ENCODE measurements at regions not wholly inside any gene's neighbourhood (a gene's known extent, or its start where the extent isn't known, plus 50 kb on each side); places are given as distances from the start of the nearest gene placed in this dataset.

GRCh38 chr4:188266386-188266785 is 127.1 kb downstream of the TRIML1 start:
- H4K20me1 ChIP-seq (ENCODE audit: insufficient read depth, low read length) = no peaks in the 10 kb centered on the region
- no peaks in the 10 kb centered on the region for H3K36me3 ChIP-seq (replicated peaks; ENCODE audit: insufficient read depth, low read length)
- H3K4me3 ChIP-seq (ENCODE audit: low read length) = no peak overlapping the region
- no peak for DNase-seq
- H3K27me3 ChIP-seq (replicated peaks; ENCODE audit: insufficient read depth, low read length) = no peaks in the 10 kb centered on the region
- no peak overlapping the region for H3K9ac ChIP-seq (ENCODE audit: low read length)
- H3K9me3 ChIP-seq (replicated peaks; ENCODE audit: insufficient read depth, low read length) = no peaks in the 10 kb centered on the region
- H3K79me2 ChIP-seq (ENCODE audit: low read length) = no peaks in the 10 kb centered on the region
- no peak overlapping the region for H3K4me2 ChIP-seq (ENCODE audit: low read depth, low read length)
- no peak for TF ChIP-seq EZH2 (optimal IDR thresholded peaks at IDR 0.05; ENCODE audit: low read depth, low read length)
- no peak for TF ChIP-seq EZH2phosphoT487 (IDR thresholded peaks at IDR 0.05; ENCODE audit: low read length)
- no peak for TF ChIP-seq CTCF (IDR thresholded peaks at IDR 0.05; ENCODE audit: low read length)
- no peaks in the 10 kb centered on the region for H3F3A ChIP-seq (ENCODE audit: insufficient read depth, low read length)
- no peak overlapping the region for H2AFZ ChIP-seq (ENCODE audit: low read length)
- no peak overlapping the region for H3K27ac ChIP-seq (ENCODE audit: low read length)
- H3K9me2 ChIP-seq (replicated peaks; ENCODE audit: insufficient read depth, low read length) = no peaks in the 10 kb centered on the region
- no peaks in the 10 kb centered on the region for H3K4me1 ChIP-seq (ENCODE audit: low read length)

GRCh38 chr4:188268131-188268908 is 129.1 kb downstream of the TRIML1 start:
- H4K20me1 ChIP-seq (ENCODE audit: insufficient read depth, low read length) = no peaks in the 10 kb centered on the region
- H3K9me2 ChIP-seq (replicated peaks; ENCODE audit: insufficient read depth, low read length) = no peaks in the 10 kb centered on the region
- no peaks in the 10 kb centered on the region for H3K79me2 ChIP-seq (ENCODE audit: low read length)
- DNase-seq = no peak
- H3K27me3 ChIP-seq (replicated peaks; ENCODE audit: insufficient read depth, low read length) = no peaks in the 10 kb centered on the region
- H3K36me3 ChIP-seq (replicated peaks; ENCODE audit: insufficient read depth, low read length) = no peaks in the 10 kb centered on the region
- no peak overlapping the region for H3K4me3 ChIP-seq (ENCODE audit: low read length)
- H2AFZ ChIP-seq (ENCODE audit: low read length) = no peak overlapping the region
- no peak overlapping the region for H3K4me2 ChIP-seq (ENCODE audit: low read depth, low read length)
- H3K4me1 ChIP-seq (ENCODE audit: low read length) = no peaks in the 10 kb centered on the region
- H3K27ac ChIP-seq (ENCODE audit: low read length) = no peak overlapping the region
- TF ChIP-seq EZH2 (optimal IDR thresholded peaks at IDR 0.05; ENCODE audit: low read depth, low read length) = no peak
- no peak for TF ChIP-seq EZH2phosphoT487 (IDR thresholded peaks at IDR 0.05; ENCODE audit: low read length)
- no peak for TF ChIP-seq CTCF (IDR thresholded peaks at IDR 0.05; ENCODE audit: low read length)
- no peaks in the 10 kb centered on the region for H3F3A ChIP-seq (ENCODE audit: insufficient read depth, low read length)
- H3K9ac ChIP-seq (ENCODE audit: low read length) = no peak overlapping the region
- H3K9me3 ChIP-seq (replicated peaks; ENCODE audit: insufficient read depth, low read length) = no peaks in the 10 kb centered on the region

GRCh38 chr4:188270273-188271069 is 131.2 kb downstream of the TRIML1 start:
- Histone ChIP-seq H3K27me3 (replicated peaks; ENCODE audit: insufficient read depth, low read length) (no peaks in the 10 kb centered on the region), H3F3A (ENCODE audit: insufficient read depth, low read length) (no peaks in the 10 kb centered on the region), H3K79me2 (ENCODE audit: low read length) (no peaks in the 10 kb centered on the region), H2AFZ (ENCODE audit: low read length) (no peak overlapping the region), H3K4me2 (ENCODE audit: low read depth, low read length) (no peak overlapping the region), H3K9ac (ENCODE audit: low read length) (no peak overlapping the region), H3K36me3 (replicated peaks; ENCODE audit: insufficient read depth, low read length) (no peaks in the 10 kb centered on the region), H3K4me3 (ENCODE audit: low read length) (no peak overlapping the region), H3K27ac (ENCODE audit: low read length) (no peak overlapping the region), H3K4me1 (ENCODE audit: low read length) (no peaks in the 10 kb centered on the region), H3K9me2 (replicated peaks; ENCODE audit: insufficient read depth, low read length) (no peaks in the 10 kb centered on the region), H4K20me1 (ENCODE audit: insufficient read depth, low read length) (no peaks in the 10 kb centered on the region), H3K9me3 (replicated peaks; ENCODE audit: insufficient read depth, low read length) (no peaks in the 10 kb centered on the region)
- no peak for DNase-seq
- TF ChIP-seq EZH2 (optimal IDR thresholded peaks at IDR 0.05; ENCODE audit: low read depth, low read length) (no peak), EZH2phosphoT487 (IDR thresholded peaks at IDR 0.05; ENCODE audit: low read length) (no peak), CTCF (IDR thresholded peaks at IDR 0.05; ENCODE audit: low read length) (no peak)
